ENCODE measurements at regions not wholly inside any gene's neighbourhood (a gene's known extent, or its start where the extent isn't known, plus 50 kb on each side); places are given as distances from the start of the nearest gene placed in this dataset.
"Not testable (repeated sequence)": the region's sequence is repeated elsewhere in the genome, so short reads cannot be mapped to it uniquely, and the experiment has no call there.

DNA sequence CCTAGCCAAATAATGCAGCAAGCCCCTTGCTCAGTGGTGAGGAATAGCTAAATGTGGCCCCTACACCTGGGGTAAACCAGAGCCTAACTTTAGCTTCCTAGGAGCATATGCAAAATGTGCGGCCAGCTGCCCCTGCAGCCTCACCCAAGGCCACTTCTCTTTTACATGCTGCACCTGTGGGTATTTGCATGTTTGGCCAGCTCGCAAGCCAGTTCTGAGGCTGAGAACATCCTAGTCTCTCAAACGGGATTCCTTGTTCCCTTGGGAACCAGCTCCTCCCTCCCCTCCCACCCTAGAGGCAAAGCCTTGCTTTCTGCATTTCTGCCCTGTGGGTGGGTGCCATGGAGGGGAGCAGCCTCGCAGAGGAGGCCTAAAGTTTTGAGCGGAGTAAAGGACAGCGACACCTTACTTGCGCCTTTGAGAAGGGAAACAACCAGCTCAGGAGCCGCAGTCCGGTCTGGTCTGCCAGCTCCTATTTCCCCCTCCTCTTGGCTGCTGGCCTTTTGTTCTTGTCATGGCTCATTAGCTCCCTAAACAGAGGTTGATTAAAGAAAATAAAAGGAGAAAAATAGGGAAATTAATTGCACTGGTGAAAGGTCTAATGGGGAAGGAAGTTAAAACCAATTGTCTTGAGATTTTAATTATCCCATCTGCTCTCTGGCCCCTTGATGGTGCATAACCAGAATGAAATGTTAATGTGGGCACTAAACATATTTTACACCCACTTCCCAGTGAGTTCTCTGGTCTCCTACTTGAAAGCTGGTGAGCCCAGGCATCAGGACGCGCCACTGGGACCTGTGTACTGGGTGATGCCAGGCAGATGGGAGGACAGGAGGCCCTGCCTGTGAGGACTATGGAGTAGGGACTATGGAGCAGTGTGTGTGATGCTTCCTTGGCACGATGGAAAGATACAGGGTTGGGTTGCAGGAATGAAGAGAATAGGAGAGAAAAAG is 68.7 kb downstream of the TEX35 start:
- H3K4me3 ChIP-seq (ENCODE audit: low read length), result no peak overlapping the region
- H3K36me3 ChIP-seq (ENCODE audit: control insufficient read depth, low read depth, low read length), result no peaks in the 10 kb centered on the region
- H3K27me3 ChIP-seq (ENCODE audit: control insufficient read depth, insufficient read depth, low read length), result peaks cover 6% of the 10 kb centered on the region
- H3K9ac ChIP-seq (ENCODE audit: low read length), result no peak overlapping the region
- no peak overlapping the region for H3K27ac ChIP-seq (ENCODE audit: low read length)
- H3K9me3 ChIP-seq (ENCODE audit: control insufficient read depth, low read depth, low read length), result no peaks in the 10 kb centered on the region
- H3K4me1 ChIP-seq (ENCODE audit: control insufficient read depth, low read depth, low read length), result peaks cover 19% of the 10 kb centered on the region

- H3K27me3 ChIP-seq (ENCODE audit: control insufficient read depth, insufficient read depth, low read length), result peaks cover 45% of the 10 kb centered on the region
- no peak overlapping the region for H3K9ac ChIP-seq (ENCODE audit: low read length)
- H3K4me1 ChIP-seq (ENCODE audit: control insufficient read depth, low read depth, low read length), result peaks cover under 1% of the 10 kb centered on the region
- no peaks in the 10 kb centered on the region for H3K36me3 ChIP-seq (ENCODE audit: control insufficient read depth, low read depth, low read length)
- H3K27ac ChIP-seq (ENCODE audit: low read length), result no peak overlapping the region
- no peak overlapping the region for H3K4me3 ChIP-seq (ENCODE audit: low read length)
- peaks cover 3% of the 10 kb centered on the region for H3K9me3 ChIP-seq (ENCODE audit: control insufficient read depth, low read depth, low read length)
These were observed 74.2 kb downstream of the TEX35 start for GRCh38 chr1:178587096-178587495.

DNA sequence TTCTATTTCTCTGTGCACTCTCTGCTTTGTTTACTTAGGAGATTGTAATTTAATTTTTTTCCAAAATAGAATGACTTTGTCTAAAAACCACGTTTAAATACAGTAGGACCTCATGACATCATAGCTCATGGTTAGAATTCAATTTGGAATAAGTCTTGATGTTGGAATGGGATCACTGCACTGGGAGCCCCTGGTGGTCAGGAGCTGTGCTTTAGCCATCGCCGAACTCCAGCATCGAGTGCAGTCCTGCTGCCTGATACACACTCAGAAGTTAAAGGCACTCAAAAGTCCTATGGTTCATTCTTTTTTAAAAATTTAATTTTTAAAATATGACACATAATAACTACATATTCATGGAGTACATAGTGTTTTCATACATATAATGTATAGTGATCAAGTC is 75.1 kb downstream of the TEX35 start:
- no peak overlapping the region for H3K4me3 ChIP-seq (ENCODE audit: low read length)
- no peak overlapping the region for H3K9ac ChIP-seq (ENCODE audit: low read length)
- no peak overlapping the region for H3K27ac ChIP-seq (ENCODE audit: low read length)
- H3K36me3 ChIP-seq (ENCODE audit: control insufficient read depth, low read depth, low read length), result no peaks in the 10 kb centered on the region
- H3K27me3 ChIP-seq (ENCODE audit: control insufficient read depth, insufficient read depth, low read length), result peaks cover 45% of the 10 kb centered on the region
- H3K9me3 ChIP-seq (ENCODE audit: control insufficient read depth, low read depth, low read length), result peaks cover 3% of the 10 kb centered on the region
- no peaks in the 10 kb centered on the region for H3K4me1 ChIP-seq (ENCODE audit: control insufficient read depth, low read depth, low read length)

DNA sequence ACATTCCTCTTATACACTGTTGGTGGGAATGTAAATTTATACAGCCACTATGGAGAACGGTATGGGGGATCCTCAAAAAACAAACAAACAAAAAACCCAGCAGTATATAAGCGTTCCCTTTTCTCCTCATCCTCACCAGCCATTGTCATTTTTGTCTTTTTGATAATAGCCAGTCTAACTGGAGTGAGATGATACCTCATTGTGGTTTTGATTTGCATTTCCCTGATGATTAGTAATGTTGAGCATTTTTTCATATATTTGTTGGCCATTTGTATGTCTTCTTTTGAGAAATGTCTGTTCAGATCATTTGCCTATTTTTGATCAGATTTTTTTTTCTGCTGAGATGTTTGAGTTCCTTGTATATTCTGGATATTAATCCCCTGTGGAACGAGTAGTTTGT is 76.1 kb downstream of the TEX35 start:
- not testable (repeated sequence) for H3K36me3 ChIP-seq (ENCODE audit: control insufficient read depth, low read depth, low read length); H3K4me1 ChIP-seq (ENCODE audit: control insufficient read depth, low read depth, low read length); H3K9ac ChIP-seq (ENCODE audit: low read length); H3K9me3 ChIP-seq (ENCODE audit: control insufficient read depth, low read depth, low read length); H3K27ac ChIP-seq (ENCODE audit: low read length); H3K4me3 ChIP-seq (ENCODE audit: low read length)
- peaks cover 40% of the 10 kb centered on the region for H3K27me3 ChIP-seq (ENCODE audit: control insufficient read depth, insufficient read depth, low read length)

GRCh38 chr1:178591811-178592210 is 78.9 kb downstream of the TEX35 start:
- not testable (repeated sequence) for H3K4me3 ChIP-seq (ENCODE audit: low read length); H3K9ac ChIP-seq (ENCODE audit: low read length); H3K36me3 ChIP-seq (ENCODE audit: control insufficient read depth, low read depth, low read length); H3K4me1 ChIP-seq (ENCODE audit: control insufficient read depth, low read depth, low read length); H3K27ac ChIP-seq (ENCODE audit: low read length); H3K9me3 ChIP-seq (ENCODE audit: control insufficient read depth, low read depth, low read length)
- H3K27me3 ChIP-seq (ENCODE audit: control insufficient read depth, insufficient read depth, low read length), result peaks cover 39% of the 10 kb centered on the region

GRCh38 chr1:178593515-178593914 is 80.6 kb downstream of the TEX35 start:
- Histone ChIP-seq H3K9ac (ENCODE audit: low read length) (no peak overlapping the region), H3K27ac (ENCODE audit: low read length) (no peak overlapping the region), H3K9me3 (ENCODE audit: control insufficient read depth, low read depth, low read length) (peaks cover 3% of the 10 kb centered on the region), H3K4me3 (ENCODE audit: low read length) (no peak overlapping the region), H3K4me1 (ENCODE audit: control insufficient read depth, low read depth, low read length) (no peaks in the 10 kb centered on the region), H3K36me3 (ENCODE audit: control insufficient read depth, low read depth, low read length) (no peaks in the 10 kb centered on the region), H3K27me3 (ENCODE audit: control insufficient read depth, insufficient read depth, low read length) (peaks cover 23% of the 10 kb centered on the region)

DNA sequence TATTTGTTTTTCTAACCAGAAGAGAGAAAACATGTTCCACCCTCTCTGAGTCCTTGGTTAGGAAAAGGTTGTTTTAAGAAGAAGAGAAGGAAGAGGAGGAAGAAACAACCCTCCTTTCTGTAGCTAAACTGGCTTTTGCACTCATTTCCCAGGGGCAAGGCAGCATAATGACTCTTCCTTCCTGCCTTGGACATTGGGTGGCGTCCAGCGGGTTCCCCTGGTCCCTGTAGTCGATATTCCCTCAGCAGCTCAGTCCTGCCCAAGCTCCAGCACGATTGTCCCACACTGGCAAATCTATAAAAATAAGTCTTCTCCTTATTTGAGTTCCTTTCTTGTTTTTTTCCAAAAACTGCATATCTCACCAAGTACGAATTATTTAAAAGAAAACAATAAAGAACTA is 81.2 kb downstream of the TEX35 start:
- no peak overlapping the region for H3K4me3 ChIP-seq (ENCODE audit: low read length)
- H3K9ac ChIP-seq (ENCODE audit: low read length), result no peak overlapping the region
- H3K36me3 ChIP-seq (ENCODE audit: control insufficient read depth, low read depth, low read length), result no peaks in the 10 kb centered on the region
- H3K4me1 ChIP-seq (ENCODE audit: control insufficient read depth, low read depth, low read length), result no peaks in the 10 kb centered on the region
- no peak overlapping the region for H3K27ac ChIP-seq (ENCODE audit: low read length)
- peaks cover 18% of the 10 kb centered on the region for H3K27me3 ChIP-seq (ENCODE audit: control insufficient read depth, insufficient read depth, low read length)
- peaks cover 3% of the 10 kb centered on the region for H3K9me3 ChIP-seq (ENCODE audit: control insufficient read depth, low read depth, low read length)

GRCh38 chr1:178595491-178595890 is 82.6 kb downstream of the TEX35 start:
- H3K36me3 ChIP-seq (ENCODE audit: control insufficient read depth, low read depth, low read length), result no peaks in the 10 kb centered on the region
- no peak overlapping the region for H3K27ac ChIP-seq (ENCODE audit: low read length)
- H3K4me3 ChIP-seq (ENCODE audit: low read length), result no peak overlapping the region
- no peak overlapping the region for H3K9ac ChIP-seq (ENCODE audit: low read length)
- H3K27me3 ChIP-seq (ENCODE audit: control insufficient read depth, insufficient read depth, low read length), result peaks cover 5% of the 10 kb centered on the region
- no peaks in the 10 kb centered on the region for H3K4me1 ChIP-seq (ENCODE audit: control insufficient read depth, low read depth, low read length)
- H3K9me3 ChIP-seq (ENCODE audit: control insufficient read depth, low read depth, low read length), result peaks cover 3% of the 10 kb centered on the region

GRCh38 chr1:178599087-178599486 is 86.2 kb downstream of the TEX35 start:
- Histone ChIP-seq H3K4me3 (ENCODE audit: low read length) (no peak overlapping the region), H3K27ac (ENCODE audit: low read length) (no peak overlapping the region), H3K27me3 (ENCODE audit: control insufficient read depth, insufficient read depth, low read length) (no peaks in the 10 kb centered on the region), H3K36me3 (ENCODE audit: control insufficient read depth, low read depth, low read length) (no peaks in the 10 kb centered on the region), H3K4me1 (ENCODE audit: control insufficient read depth, low read depth, low read length) (no peaks in the 10 kb centered on the region), H3K9me3 (ENCODE audit: control insufficient read depth, low read depth, low read length) (no peaks in the 10 kb centered on the region), H3K9ac (ENCODE audit: low read length) (no peak overlapping the region)

GRCh38 chr1:178599745-178600144 is 86.8 kb downstream of the TEX35 start:
- no peaks in the 10 kb centered on the region for H3K4me1 ChIP-seq (ENCODE audit: control insufficient read depth, low read depth, low read length)
- H3K36me3 ChIP-seq (ENCODE audit: control insufficient read depth, low read depth, low read length), result no peaks in the 10 kb centered on the region
- H3K27me3 ChIP-seq (ENCODE audit: control insufficient read depth, insufficient read depth, low read length), result no peaks in the 10 kb centered on the region
- H3K9ac ChIP-seq (ENCODE audit: low read length), result no peak overlapping the region
- H3K27ac ChIP-seq (ENCODE audit: low read length), result no peak overlapping the region
- no peaks in the 10 kb centered on the region for H3K9me3 ChIP-seq (ENCODE audit: control insufficient read depth, low read depth, low read length)
- H3K4me3 ChIP-seq (ENCODE audit: low read length), result no peak overlapping the region

DNA sequence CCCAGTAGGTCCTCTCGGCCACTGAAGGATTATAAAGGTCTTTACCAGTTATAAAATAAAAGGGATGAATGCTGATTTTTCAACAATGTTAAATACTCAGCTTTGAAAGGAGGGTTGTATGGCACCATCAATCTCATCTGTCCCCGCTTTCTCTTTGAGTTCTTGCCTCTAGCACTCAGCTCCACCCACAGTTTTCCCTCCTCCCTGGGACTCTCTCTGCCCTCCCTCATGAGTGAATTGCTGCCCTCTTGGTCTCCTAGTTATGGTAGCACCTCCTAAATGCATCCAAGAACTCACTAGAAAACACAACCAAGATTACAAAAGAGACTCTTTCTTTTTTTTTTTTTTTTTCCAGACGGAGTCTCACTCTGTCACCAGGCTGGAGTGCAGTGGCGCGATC is 91.0 kb downstream of the TEX35 start:
- no peak overlapping the region for H3K4me3 ChIP-seq (ENCODE audit: low read length)
- H3K9me3 ChIP-seq (ENCODE audit: control insufficient read depth, low read depth, low read length), result no peaks in the 10 kb centered on the region
- peaks cover 3% of the 10 kb centered on the region for H3K4me1 ChIP-seq (ENCODE audit: control insufficient read depth, low read depth, low read length)
- no peak overlapping the region for H3K9ac ChIP-seq (ENCODE audit: low read length)
- no peaks in the 10 kb centered on the region for H3K27me3 ChIP-seq (ENCODE audit: control insufficient read depth, insufficient read depth, low read length)
- H3K36me3 ChIP-seq (ENCODE audit: control insufficient read depth, low read depth, low read length), result no peaks in the 10 kb centered on the region
- H3K27ac ChIP-seq (ENCODE audit: low read length), result no peak overlapping the region

DNA sequence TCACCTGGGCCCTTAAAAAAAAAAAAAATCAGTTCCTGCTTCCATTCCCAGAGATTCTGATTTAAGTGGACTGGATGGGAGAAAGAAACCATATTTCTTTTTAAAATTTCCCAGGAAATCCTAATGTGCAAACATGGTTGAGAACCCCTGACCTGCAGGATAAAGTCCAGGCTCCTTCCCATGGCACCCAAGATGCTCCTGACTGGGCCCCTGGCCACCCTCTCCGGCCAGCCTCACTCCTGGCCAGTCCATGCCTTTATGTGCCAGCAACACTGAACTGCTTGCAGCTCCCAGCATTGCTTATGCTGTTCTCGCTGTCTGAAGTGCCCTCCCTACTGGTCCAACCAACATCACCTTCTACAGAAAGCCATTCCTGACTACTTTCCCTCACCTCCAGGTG is 93.9 kb downstream of the TEX35 start:
- H3K4me3 ChIP-seq (ENCODE audit: low read length), result no peak overlapping the region
- peaks cover 3% of the 10 kb centered on the region for H3K4me1 ChIP-seq (ENCODE audit: control insufficient read depth, low read depth, low read length)
- no peak overlapping the region for H3K27ac ChIP-seq (ENCODE audit: low read length)
- H3K27me3 ChIP-seq (ENCODE audit: control insufficient read depth, insufficient read depth, low read length), result no peaks in the 10 kb centered on the region
- H3K36me3 ChIP-seq (ENCODE audit: control insufficient read depth, low read depth, low read length), result no peaks in the 10 kb centered on the region
- no peak overlapping the region for H3K9ac ChIP-seq (ENCODE audit: low read length)
- H3K9me3 ChIP-seq (ENCODE audit: control insufficient read depth, low read depth, low read length), result no peaks in the 10 kb centered on the region
